ENCODE measurements at regions not wholly inside any gene's neighbourhood (a gene's known extent, or its start where the extent isn't known, plus 50 kb on each side); places are given as distances from the start of the nearest gene placed in this dataset.

GRCh38 chr10:29853913-29854312, 205.5 kb downstream of the JCAD start:
- TF ChIP-seq, protein P1, sequence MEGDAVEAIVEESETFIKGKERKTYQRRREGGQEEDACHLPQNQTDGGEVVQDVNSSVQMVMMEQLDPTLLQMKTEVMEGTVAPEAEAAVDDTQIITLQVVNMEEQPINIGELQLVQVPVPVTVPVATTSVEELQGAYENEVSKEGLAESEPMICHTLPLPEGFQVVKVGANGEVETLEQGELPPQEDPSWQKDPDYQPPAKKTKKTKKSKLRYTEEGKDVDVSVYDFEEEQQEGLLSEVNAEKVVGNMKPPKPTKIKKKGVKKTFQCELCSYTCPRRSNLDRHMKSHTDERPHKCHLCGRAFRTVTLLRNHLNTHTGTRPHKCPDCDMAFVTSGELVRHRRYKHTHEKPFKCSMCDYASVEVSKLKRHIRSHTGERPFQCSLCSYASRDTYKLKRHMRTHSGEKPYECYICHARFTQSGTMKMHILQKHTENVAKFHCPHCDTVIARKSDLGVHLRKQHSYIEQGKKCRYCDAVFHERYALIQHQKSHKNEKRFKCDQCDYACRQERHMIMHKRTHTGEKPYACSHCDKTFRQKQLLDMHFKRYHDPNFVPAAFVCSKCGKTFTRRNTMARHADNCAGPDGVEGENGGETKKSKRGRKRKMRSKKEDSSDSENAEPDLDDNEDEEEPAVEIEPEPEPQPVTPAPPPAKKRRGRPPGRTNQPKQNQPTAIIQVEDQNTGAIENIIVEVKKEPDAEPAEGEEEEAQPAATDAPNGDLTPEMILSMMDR (conservative IDR thresholded peaks at IDR 0.05; ENCODE audit: low read depth, low read length): no peak
- TF ChIP-seq EZH2 (IDR thresholded peaks at IDR 0.05; ENCODE audit: low read length, unreplicated experiment): no peak
